Smooth muscle cell (in vitro differentiated cells): ENCODE measurements at regions not wholly inside any gene's neighbourhood (a gene's known extent, or its start where the extent isn't known, plus 50 kb on each side); places are given as distances from the start of the nearest gene placed in this dataset.
A peak's percentile ranks its signal among the peaks of the same experiment; 100 is the strongest.

Experiments used
- DNase-seq: peaks from one replicate; lab custom pipeline; 2025; ENCODE audit not compliant: unreplicated experiment; lab: John Stamatoyannopoulos, UW
- H2AFZ ChIP-seq: fragments of 200-600 bp; sonication (generic); 2 replicates; pipeline ENCODE4 v1.6.0; 2016; ENCODE audit warnings: antibody characterized with exemption, low read depth, mild to moderate bottlenecking
- H3F3A ChIP-seq: fragments of 200-600 bp; sonication (generic); 2 replicates; pipeline ENCODE4 v1.6.0; 2017; ENCODE audit warnings: antibody characterized with exemption, low read depth
- H3K27ac ChIP-seq: fragments of 200-600 bp; sonication (generic); 2 replicates; pipeline ENCODE4 v1.5.1; 2016; ENCODE audit warnings: low read depth, mild to moderate bottlenecking
- H3K27me3 ChIP-seq: fragments of 200-600 bp; sonication (generic); 2 replicates; pipeline ENCODE4 v1.6.1; 2016; ENCODE audit warnings: low read depth, mild to moderate bottlenecking
- H3K36me3 ChIP-seq: fragments of 200-600 bp; sonication (generic); 2 replicates; pipeline ENCODE4 v1.5.1; 2016; ENCODE audit warnings: low read depth
- H3K4me1 ChIP-seq: fragments of 200-600 bp; sonication (generic); 2 replicates; pipeline ENCODE4 v1.5.1; 2016; ENCODE audit warnings: low read depth
- H3K4me2 ChIP-seq: fragments of 200-600 bp; sonication (generic); 2 replicates; pipeline ENCODE4 v1.6.0; 2016; ENCODE audit warnings: mild to moderate bottlenecking
- H3K4me3 ChIP-seq: fragments of 200-600 bp; sonication (generic); 2 replicates; pipeline ENCODE4 v1.5.1; 2016; ENCODE audit warnings: mild to moderate bottlenecking
- H3K79me2 ChIP-seq: fragments of 200-600 bp; sonication (generic); 2 replicates; pipeline ENCODE4 v1.6.0; 2016; ENCODE audit warnings: low read depth, mild to moderate bottlenecking
- H3K9ac ChIP-seq: fragments of 200-600 bp; sonication (generic); 2 replicates; pipeline ENCODE4 v1.6.0; 2016; ENCODE audit warnings: low read depth
- H3K9me3 ChIP-seq: fragments of 200-600 bp; sonication (generic); replicated peaks from 2 replicates; pipeline ENCODE4 v1.5.1; 2016; ENCODE audit warnings: low read depth
- H4K20me1 ChIP-seq: fragments of 200-600 bp; sonication (generic); 2 replicates; pipeline ENCODE4 v1.6.0; 2016; ENCODE audit warnings: low read depth
- CTCF ChIP-seq: fragments of 200-600 bp; sonication (generic); IDR thresholded peaks from 2 replicates; pipeline ENCODE4 v1.5.1; 2017; ENCODE audit warnings: borderline replicate concordance, mild to moderate bottlenecking, antibody characterized with exemption; ENCODE audit not compliant: insufficient read depth, poor library complexity, severe bottlenecking
- WGBS: methylation state at CpG from one replicate; pipeline ENCODE4 v1.1.7; 2016; ENCODE audit warnings: low lambda C conversion rate; 5-methylcytosine and 5-hydroxymethylcytosine counted together

- Histone ChIP-seq H3K4me1 (no peaks in the 10 kb centered on the region), H3K9me3 (no peaks in the 10 kb centered on the region), H3K79me2 (no peaks in the 10 kb centered on the region), H4K20me1 (no peaks in the 10 kb centered on the region), H3K9ac (no peak overlapping the region), H3K27me3 (no peaks in the 10 kb centered on the region), H2AFZ (no peak overlapping the region), H3K4me3 (no peak overlapping the region), H3K4me2 (no peak overlapping the region), H3K36me3 (no peaks in the 10 kb centered on the region), H3F3A (peaks cover 5% of the 10 kb centered on the region), H3K27ac (peak overlapping the region; percentile 38)
- WGBS = 49% methylated on average over 3 of the region's 3 CpGs
- no peak for DNase-seq
- no peak for TF ChIP-seq CTCF
Observed at GRCh38 chr1:173409613-173410012, 67.5 kb upstream of the PRDX6 start.

GRCh38 chr1:173410133-173410793 is 66.9 kb upstream of the PRDX6 start:
- Histone ChIP-seq H3K4me3 (no peak overlapping the region), H3K36me3 (no peaks in the 10 kb centered on the region), H3K9me3 (no peaks in the 10 kb centered on the region), H3K79me2 (no peaks in the 10 kb centered on the region), H3F3A (peaks cover 5% of the 10 kb centered on the region), H3K27ac (peak overlapping the region; percentile 38), H3K27me3 (no peaks in the 10 kb centered on the region), H3K9ac (no peak overlapping the region), H2AFZ (no peak overlapping the region), H3K4me1 (no peaks in the 10 kb centered on the region), H3K4me2 (peak overlapping the region; percentile 10), H4K20me1 (no peaks in the 10 kb centered on the region)
- 68% methylated on average over 4 of the region's 4 CpGs for WGBS
- TF ChIP-seq CTCF = no peak
- DNase-seq = no peak

GRCh38 chr1:173410794-173411236 is 66.3 kb upstream of the PRDX6 start:
- Histone ChIP-seq H3K9ac (no peak overlapping the region), H3K27ac (peak overlapping the region; percentile 13), H3K4me3 (no peak overlapping the region), H3K36me3 (no peaks in the 10 kb centered on the region), H4K20me1 (no peaks in the 10 kb centered on the region), H3K9me3 (no peaks in the 10 kb centered on the region), H3K79me2 (no peaks in the 10 kb centered on the region), H3K27me3 (no peaks in the 10 kb centered on the region), H3F3A (peaks cover 5% of the 10 kb centered on the region), H3K4me1 (no peaks in the 10 kb centered on the region), H3K4me2 (peak overlapping the region; percentile 10), H2AFZ (no peak overlapping the region)
- no peak for TF ChIP-seq CTCF
- no peak for DNase-seq
- 98% methylated on average over 5 of the region's 5 CpGs for WGBS
